Neural cell (in vitro differentiated cells): ENCODE measurements at regions not wholly inside any gene's neighbourhood (a gene's known extent, or its start where the extent isn't known, plus 50 kb on each side); places are given as distances from the start of the nearest gene placed in this dataset.
"Not testable (repeated sequence)": the region's sequence is repeated elsewhere in the genome, so short reads cannot be mapped to it uniquely, and the experiment has no call there.

Experiments used
- EP300 ChIP-seq: fragments of 450-650 bp; conservative IDR thresholded peaks from 2 replicates; pipeline ENCODE4 v1.6.1; 2014; ENCODE audit warnings: antibody characterized with exemption, mild to moderate bottlenecking, moderate library complexity; ENCODE audit not compliant: poor library complexity, severe bottlenecking
- EZH2 ChIP-seq: fragments of 200-600, 300-800 bp; shearing (Covaris generic), sonication (generic); IDR thresholded peaks from 2 replicates; pipeline ENCODE4 v1.6.1; 2014; ENCODE audit warnings: antibody characterized with exemption, low read length, borderline replicate concordance, mild to moderate bottlenecking; ENCODE audit not compliant: insufficient read depth, poor library complexity, severe bottlenecking
- MXI1 ChIP-seq: fragments of 450-650 bp; conservative IDR thresholded peaks from 2 replicates; pipeline ENCODE4 v1.6.1; 2014; ENCODE audit warnings: antibody characterized with exemption, mild to moderate bottlenecking; ENCODE audit not compliant: poor library complexity, severe bottlenecking
- POLR2AphosphoS5 ChIP-seq: IDR thresholded peaks from 2 replicates; pipeline ENCODE4 v1.6.1; 2012
- RAD21 ChIP-seq: fragments of 450-650 bp; conservative IDR thresholded peaks from 2 replicates; pipeline ENCODE4 v1.6.1; 2014; ENCODE audit warnings: antibody characterized with exemption, mild to moderate bottlenecking, moderate library complexity
- SMC3 ChIP-seq: fragments of 450-650 bp; conservative IDR thresholded peaks from 2 replicates; pipeline ENCODE4 v1.6.1; 2014; ENCODE audit warnings: antibody characterized with exemption, mild to moderate bottlenecking, moderate library complexity; ENCODE audit not compliant: poor library complexity
- TAF1 ChIP-seq: IDR thresholded peaks from 2 replicates; pipeline ENCODE4 v1.6.1; 2012; ENCODE audit warnings: low read depth
- TF ChIP-seq, protein P1 (sequence below): fragments of 450-650 bp; IDR thresholded peaks from 2 replicates; pipeline ENCODE4 v1.5.1; 2014; ENCODE audit warnings: antibody characterized with exemption, mild to moderate bottlenecking, moderate library complexity; ENCODE audit not compliant: poor library complexity, severe bottlenecking
- TF ChIP-seq, protein P2 (sequence below): IDR thresholded peaks from 2 replicates; pipeline ENCODE4 v1.6.1; 2012; ENCODE audit warnings: borderline replicate concordance

DNA sequence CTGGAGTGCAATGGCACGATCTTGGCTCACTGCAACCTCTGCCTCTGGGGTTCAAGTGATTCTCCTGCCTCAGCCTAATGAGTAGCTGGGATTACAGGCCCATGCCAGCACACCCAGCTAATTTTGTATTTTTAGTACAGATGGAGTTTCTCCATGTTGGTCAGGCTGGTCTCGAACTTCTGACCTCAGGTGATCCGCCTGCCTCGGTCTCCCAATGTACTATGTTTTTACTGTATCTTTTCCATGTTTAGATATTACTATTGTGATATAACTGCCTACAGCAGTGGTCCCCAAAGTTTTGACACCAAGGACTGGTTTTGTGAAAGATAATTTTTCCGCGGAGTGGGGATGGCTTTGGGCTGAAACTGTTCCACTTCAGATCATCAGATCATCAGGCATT lies 187.0 kb upstream of the TPTE start:
- TF ChIP-seq, protein P1, sequence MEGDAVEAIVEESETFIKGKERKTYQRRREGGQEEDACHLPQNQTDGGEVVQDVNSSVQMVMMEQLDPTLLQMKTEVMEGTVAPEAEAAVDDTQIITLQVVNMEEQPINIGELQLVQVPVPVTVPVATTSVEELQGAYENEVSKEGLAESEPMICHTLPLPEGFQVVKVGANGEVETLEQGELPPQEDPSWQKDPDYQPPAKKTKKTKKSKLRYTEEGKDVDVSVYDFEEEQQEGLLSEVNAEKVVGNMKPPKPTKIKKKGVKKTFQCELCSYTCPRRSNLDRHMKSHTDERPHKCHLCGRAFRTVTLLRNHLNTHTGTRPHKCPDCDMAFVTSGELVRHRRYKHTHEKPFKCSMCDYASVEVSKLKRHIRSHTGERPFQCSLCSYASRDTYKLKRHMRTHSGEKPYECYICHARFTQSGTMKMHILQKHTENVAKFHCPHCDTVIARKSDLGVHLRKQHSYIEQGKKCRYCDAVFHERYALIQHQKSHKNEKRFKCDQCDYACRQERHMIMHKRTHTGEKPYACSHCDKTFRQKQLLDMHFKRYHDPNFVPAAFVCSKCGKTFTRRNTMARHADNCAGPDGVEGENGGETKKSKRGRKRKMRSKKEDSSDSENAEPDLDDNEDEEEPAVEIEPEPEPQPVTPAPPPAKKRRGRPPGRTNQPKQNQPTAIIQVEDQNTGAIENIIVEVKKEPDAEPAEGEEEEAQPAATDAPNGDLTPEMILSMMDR, result not testable (repeated sequence)
- not testable (repeated sequence) for TF ChIP-seq POLR2AphosphoS5, MXI1, EZH2, EP300, SMC3, RAD21, TAF1
- TF ChIP-seq, protein P2, sequence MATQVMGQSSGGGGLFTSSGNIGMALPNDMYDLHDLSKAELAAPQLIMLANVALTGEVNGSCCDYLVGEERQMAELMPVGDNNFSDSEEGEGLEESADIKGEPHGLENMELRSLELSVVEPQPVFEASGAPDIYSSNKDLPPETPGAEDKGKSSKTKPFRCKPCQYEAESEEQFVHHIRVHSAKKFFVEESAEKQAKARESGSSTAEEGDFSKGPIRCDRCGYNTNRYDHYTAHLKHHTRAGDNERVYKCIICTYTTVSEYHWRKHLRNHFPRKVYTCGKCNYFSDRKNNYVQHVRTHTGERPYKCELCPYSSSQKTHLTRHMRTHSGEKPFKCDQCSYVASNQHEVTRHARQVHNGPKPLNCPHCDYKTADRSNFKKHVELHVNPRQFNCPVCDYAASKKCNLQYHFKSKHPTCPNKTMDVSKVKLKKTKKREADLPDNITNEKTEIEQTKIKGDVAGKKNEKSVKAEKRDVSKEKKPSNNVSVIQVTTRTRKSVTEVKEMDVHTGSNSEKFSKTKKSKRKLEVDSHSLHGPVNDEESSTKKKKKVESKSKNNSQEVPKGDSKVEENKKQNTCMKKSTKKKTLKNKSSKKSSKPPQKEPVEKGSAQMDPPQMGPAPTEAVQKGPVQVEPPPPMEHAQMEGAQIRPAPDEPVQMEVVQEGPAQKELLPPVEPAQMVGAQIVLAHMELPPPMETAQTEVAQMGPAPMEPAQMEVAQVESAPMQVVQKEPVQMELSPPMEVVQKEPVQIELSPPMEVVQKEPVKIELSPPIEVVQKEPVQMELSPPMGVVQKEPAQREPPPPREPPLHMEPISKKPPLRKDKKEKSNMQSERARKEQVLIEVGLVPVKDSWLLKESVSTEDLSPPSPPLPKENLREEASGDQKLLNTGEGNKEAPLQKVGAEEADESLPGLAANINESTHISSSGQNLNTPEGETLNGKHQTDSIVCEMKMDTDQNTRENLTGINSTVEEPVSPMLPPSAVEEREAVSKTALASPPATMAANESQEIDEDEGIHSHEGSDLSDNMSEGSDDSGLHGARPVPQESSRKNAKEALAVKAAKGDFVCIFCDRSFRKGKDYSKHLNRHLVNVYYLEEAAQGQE, result not testable (repeated sequence)
